Liver (tissue), 3 donors: ENCODE measurements at regions not wholly inside any gene's neighbourhood (a gene's known extent, or its start where the extent isn't known, plus 50 kb on each side); places are given as distances from the start of the nearest gene placed in this dataset.

Source experiments
- CTCF ChIP-seq: fragments of 150-350 bp; IDR thresholded peaks from 2 replicates; pipeline ENCODE4 v1.5.1; 2017; ENCODE audit warnings: improper control_type of control experiment, low read depth, low read length; ENCODE audit not compliant: missing input control
- FOXA2 ChIP-seq: IDR thresholded peaks from 2 replicates; pipeline ENCODE4 v1.6.1; 2016; ENCODE audit warnings: antibody characterized with exemption
- GABPA ChIP-seq, 2 donors: IDR thresholded peaks in 1 of 2; conservative IDR thresholded peaks in 1 of 2; 2 replicates each; pipeline ENCODE4 v1.6.1; 2016; ENCODE audit warnings: antibody characterized with exemption in 2 of 2, mild to moderate bottlenecking in 1 of 2, moderate library complexity in 1 of 2
- HNF4A ChIP-seq, 2 donors: conservative IDR thresholded peaks; 2 replicates each; pipeline ENCODE4 v1.6.1; 2016; ENCODE audit warnings: antibody characterized with exemption in 2 of 2, mild to moderate bottlenecking in 2 of 2
- HNF4G ChIP-seq: IDR thresholded peaks from 2 replicates; pipeline ENCODE4 v1.6.1; 2016; ENCODE audit warnings: antibody characterized with exemption
- MAX ChIP-seq: IDR thresholded peaks from 2 replicates; pipeline ENCODE4 v1.6.1; 2016; ENCODE audit warnings: antibody characterized with exemption
- NR2F2 ChIP-seq: IDR thresholded peaks from 2 replicates; pipeline ENCODE4 v1.6.1; 2016; ENCODE audit warnings: antibody characterized with exemption
- RAD21 ChIP-seq, 2 donors: IDR thresholded peaks; 2 replicates each; pipeline ENCODE4 v1.6.1; 2016; ENCODE audit warnings: antibody characterized with exemption in 2 of 2, mild to moderate bottlenecking in 2 of 2
- RXRA ChIP-seq, 2 donors: IDR thresholded peaks; 2 replicates each; pipeline ENCODE4 v1.6.1; 2017 to 2018; ENCODE audit warnings: antibody characterized with exemption in 2 of 2, mild to moderate bottlenecking in 1 of 2
- SP1 ChIP-seq: IDR thresholded peaks from 2 replicates; pipeline ENCODE4 v1.6.1; 2018; ENCODE audit warnings: antibody characterized with exemption, mild to moderate bottlenecking
- TAF1 ChIP-seq: conservative IDR thresholded peaks from 2 replicates; pipeline ENCODE4 v1.6.1; 2016; ENCODE audit warnings: antibody characterized with exemption, mild to moderate bottlenecking
- ZBTB33 ChIP-seq: IDR thresholded peaks from 2 replicates; pipeline ENCODE4 v1.6.1; 2016; ENCODE audit warnings: antibody characterized with exemption
- TF ChIP-seq, protein P1 (sequence below): IDR thresholded peaks from 2 replicates; pipeline ENCODE4 v1.6.1; 2016; ENCODE audit warnings: antibody characterized with exemption, mild to moderate bottlenecking
- donor health status: healthy.
- donor health status: healthy.

DNA sequence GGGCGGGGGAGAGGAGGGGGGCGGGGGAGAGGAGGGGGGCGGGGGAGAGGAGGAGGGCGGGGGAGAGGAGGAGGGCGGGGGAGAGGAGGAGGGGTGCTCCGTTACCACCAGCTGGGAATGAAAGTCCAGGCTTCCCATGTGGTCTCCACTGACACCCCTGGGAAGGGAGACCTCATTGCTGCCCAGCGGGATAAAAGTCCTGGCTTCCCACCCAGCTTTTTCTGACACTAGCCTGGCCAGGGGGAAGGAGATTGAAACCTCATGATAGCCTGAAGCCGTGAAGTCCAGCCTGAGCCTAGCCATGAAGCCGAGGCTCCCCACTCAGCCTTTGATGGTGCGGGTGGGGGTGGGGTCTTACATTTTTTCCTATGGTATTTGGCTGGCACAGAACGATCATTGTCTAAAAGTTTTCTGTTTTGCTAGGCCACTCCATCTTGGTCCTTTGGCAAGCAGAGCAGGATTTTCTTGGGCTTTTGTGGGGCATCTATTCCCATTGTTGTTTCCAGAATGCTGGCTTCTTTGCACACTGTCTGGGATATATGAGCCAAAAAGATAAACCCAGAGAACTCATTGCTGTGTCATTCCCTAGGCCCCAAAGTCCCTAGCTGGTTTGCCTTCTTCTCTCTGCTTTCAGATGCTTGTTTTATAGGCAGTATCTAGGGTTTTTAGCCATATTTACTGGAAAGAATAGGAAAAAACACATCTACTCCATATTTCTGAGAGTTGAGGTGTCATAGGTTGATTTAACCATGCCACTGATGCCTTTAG lies 65.3 kb upstream of the SMOX start:
- no peak for TF ChIP-seq GABPA (IDR thresholded peaks at IDR 0.05 in 1 of 2, conservative IDR thresholded peaks at IDR 0.05 in 1 of 2)
- TF ChIP-seq CTCF, result no peak
- TF ChIP-seq RXRA (IDR thresholded peaks at IDR 0.05), result no peak
- TF ChIP-seq, protein P1, sequence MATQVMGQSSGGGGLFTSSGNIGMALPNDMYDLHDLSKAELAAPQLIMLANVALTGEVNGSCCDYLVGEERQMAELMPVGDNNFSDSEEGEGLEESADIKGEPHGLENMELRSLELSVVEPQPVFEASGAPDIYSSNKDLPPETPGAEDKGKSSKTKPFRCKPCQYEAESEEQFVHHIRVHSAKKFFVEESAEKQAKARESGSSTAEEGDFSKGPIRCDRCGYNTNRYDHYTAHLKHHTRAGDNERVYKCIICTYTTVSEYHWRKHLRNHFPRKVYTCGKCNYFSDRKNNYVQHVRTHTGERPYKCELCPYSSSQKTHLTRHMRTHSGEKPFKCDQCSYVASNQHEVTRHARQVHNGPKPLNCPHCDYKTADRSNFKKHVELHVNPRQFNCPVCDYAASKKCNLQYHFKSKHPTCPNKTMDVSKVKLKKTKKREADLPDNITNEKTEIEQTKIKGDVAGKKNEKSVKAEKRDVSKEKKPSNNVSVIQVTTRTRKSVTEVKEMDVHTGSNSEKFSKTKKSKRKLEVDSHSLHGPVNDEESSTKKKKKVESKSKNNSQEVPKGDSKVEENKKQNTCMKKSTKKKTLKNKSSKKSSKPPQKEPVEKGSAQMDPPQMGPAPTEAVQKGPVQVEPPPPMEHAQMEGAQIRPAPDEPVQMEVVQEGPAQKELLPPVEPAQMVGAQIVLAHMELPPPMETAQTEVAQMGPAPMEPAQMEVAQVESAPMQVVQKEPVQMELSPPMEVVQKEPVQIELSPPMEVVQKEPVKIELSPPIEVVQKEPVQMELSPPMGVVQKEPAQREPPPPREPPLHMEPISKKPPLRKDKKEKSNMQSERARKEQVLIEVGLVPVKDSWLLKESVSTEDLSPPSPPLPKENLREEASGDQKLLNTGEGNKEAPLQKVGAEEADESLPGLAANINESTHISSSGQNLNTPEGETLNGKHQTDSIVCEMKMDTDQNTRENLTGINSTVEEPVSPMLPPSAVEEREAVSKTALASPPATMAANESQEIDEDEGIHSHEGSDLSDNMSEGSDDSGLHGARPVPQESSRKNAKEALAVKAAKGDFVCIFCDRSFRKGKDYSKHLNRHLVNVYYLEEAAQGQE, result no peak
- no peak for TF ChIP-seq TAF1
- no peak for TF ChIP-seq FOXA2
- no peak for TF ChIP-seq ZBTB33
- TF ChIP-seq HNF4G, result no peak
- TF ChIP-seq NR2F2, result no peak
- TF ChIP-seq RAD21 (IDR thresholded peaks at IDR 0.05), result no peak
- no peak for TF ChIP-seq MAX
- no peak for TF ChIP-seq HNF4A (conservative IDR thresholded peaks at IDR 0.05)
- no peak for TF ChIP-seq SP1
